Activated CD4-positive, alpha-beta T cell treated with anti-CD3 and anti-CD28 coated beads for 48 hours (primary cell): ENCODE measurements at regions not wholly inside any gene's neighbourhood (a gene's known extent, or its start where the extent isn't known, plus 50 kb on each side); places are given as distances from the start of the nearest gene placed in this dataset.
"Not testable (repeated sequence)": the region's sequence is repeated elsewhere in the genome, so short reads cannot be mapped to it uniquely, and the experiment has no call there.

Source experiments
- DNase-seq: peaks from one replicate; pipeline ENCODE4 v3.0.0-alpha.2; 2020

- no peak for DNase-seq
These were observed 56.6 kb downstream of the SLITRK1 start for GRCh38 chr13:83825676-83826075.

GRCh38 chr13:83824560-83824959 is 57.7 kb downstream of the SLITRK1 start:
- no peak for DNase-seq

- DNase-seq, result no peak
These were observed 58.2 kb downstream of the SLITRK1 start for GRCh38 chr13:83824120-83824519.

- no peak for DNase-seq
These were observed 62.7 kb downstream of the SLITRK1 start for GRCh38 chr13:83819611-83820010.

- DNase-seq, result no peak
These were observed 63.1 kb downstream of the SLITRK1 start for GRCh38 chr13:83819156-83819555.

- no peak for DNase-seq
These were observed 66.2 kb downstream of the SLITRK1 start for GRCh38 chr13:83816081-83816480.

GRCh38 chr13:83815598-83815997 is 66.7 kb downstream of the SLITRK1 start:
- DNase-seq, result no peak

GRCh38 chr13:83810136-83810535 is 72.1 kb downstream of the SLITRK1 start:
- no peak for DNase-seq

GRCh38 chr13:83804356-83804962 is 77.8 kb downstream of the SLITRK1 start:
- DNase-seq, result no peak

- no peak for DNase-seq
These were observed 83.5 kb downstream of the SLITRK1 start for GRCh38 chr13:83798731-83799130.

- no peak for DNase-seq
These were observed 85.9 kb downstream of the SLITRK1 start for GRCh38 chr13:83796364-83796763.

GRCh38 chr13:83794583-83794982 is 87.7 kb downstream of the SLITRK1 start:
- DNase-seq, result no peak

- DNase-seq, result no peak
These were observed 102.0 kb downstream of the SLITRK1 start for GRCh38 chr13:83780227-83780626.

GRCh38 chr13:83773961-83774360 is 108.3 kb downstream of the SLITRK1 start:
- no peak for DNase-seq

GRCh38 chr13:83765796-83766195 is 116.5 kb downstream of the SLITRK1 start:
- no peak for DNase-seq

GRCh38 chr13:83761631-83762030 is 120.6 kb downstream of the SLITRK1 start:
- no peak for DNase-seq

- not testable (repeated sequence) for DNase-seq
These were observed 127.1 kb downstream of the SLITRK1 start for GRCh38 chr13:83755210-83755609.

GRCh38 chr13:83753912-83754624 is 128.2 kb downstream of the SLITRK1 start:
- DNase-seq, result no peak

GRCh38 chr13:83752141-83752540 is 130.1 kb downstream of the SLITRK1 start:
- no peak for DNase-seq

- DNase-seq, result no peak
These were observed 141.7 kb downstream of the SLITRK1 start for GRCh38 chr13:83740622-83741021.

- no peak for DNase-seq
These were observed 143.9 kb downstream of the SLITRK1 start for GRCh38 chr13:83738407-83738806.

GRCh38 chr13:83733293-83733692 is 149.0 kb downstream of the SLITRK1 start:
- no peak for DNase-seq

- DNase-seq, result no peak
These were observed 149.5 kb downstream of the SLITRK1 start for GRCh38 chr13:83732755-83733154.

GRCh38 chr13:83731113-83731512 is 151.2 kb downstream of the SLITRK1 start:
- no peak for DNase-seq

GRCh38 chr13:83730674-83731073 is 151.6 kb downstream of the SLITRK1 start:
- no peak for DNase-seq
